Skeletal muscle cell (primary cell): ENCODE measurements at regions not wholly inside any gene's neighbourhood (a gene's known extent, or its start where the extent isn't known, plus 50 kb on each side); places are given as distances from the start of the nearest gene placed in this dataset.
"Not testable (repeated sequence)": the region's sequence is repeated elsewhere in the genome, so short reads cannot be mapped to it uniquely, and the experiment has no call there.

Experiments
- DNase-seq: peaks from one replicate; pipeline ENCODE4 v3.0.0-alpha.2; 2010; ENCODE audit warnings: low read depth
- H3K4me3 ChIP-seq: 2 replicates; pipeline ENCODE4 v1.5.1; 2011; ENCODE audit warnings: low read depth, mild to moderate bottlenecking, control low read depth, low read length, moderate library complexity

DNA sequence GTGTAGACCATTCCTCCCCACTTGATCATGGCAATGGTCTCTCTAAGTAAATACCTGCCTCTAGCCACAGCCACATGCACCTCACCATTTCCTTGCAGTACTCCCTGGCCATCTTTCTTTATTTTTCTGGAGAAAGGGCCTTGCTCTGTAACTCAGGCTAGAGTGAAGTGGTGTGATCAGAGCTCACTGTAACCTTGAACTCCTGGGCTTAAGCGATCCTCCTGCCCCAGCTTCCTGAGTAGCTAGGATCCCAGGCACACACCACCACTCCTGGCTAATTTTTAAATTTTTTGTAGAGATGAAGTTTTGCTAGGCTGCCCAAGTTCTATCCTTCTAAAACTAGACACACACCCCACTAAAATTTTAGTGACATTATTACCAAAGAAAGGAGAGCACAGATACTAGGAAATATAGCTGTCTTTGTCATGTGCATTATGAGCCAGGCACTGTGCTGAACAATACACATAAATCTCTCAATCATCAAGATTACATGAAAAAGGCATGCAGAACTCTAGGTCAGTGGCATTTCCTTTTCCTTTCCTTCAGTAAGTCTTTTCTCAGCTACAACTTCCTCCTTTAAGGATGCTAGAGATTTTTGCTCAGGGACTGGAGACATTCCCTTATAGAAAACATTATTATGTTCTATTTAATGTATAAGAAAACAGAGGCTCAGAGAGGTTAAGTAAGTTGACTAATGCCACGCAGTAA, 95.0 kb upstream of the SERBP1 start:
- H3K4me3 ChIP-seq, result no peak overlapping the region

DNA sequence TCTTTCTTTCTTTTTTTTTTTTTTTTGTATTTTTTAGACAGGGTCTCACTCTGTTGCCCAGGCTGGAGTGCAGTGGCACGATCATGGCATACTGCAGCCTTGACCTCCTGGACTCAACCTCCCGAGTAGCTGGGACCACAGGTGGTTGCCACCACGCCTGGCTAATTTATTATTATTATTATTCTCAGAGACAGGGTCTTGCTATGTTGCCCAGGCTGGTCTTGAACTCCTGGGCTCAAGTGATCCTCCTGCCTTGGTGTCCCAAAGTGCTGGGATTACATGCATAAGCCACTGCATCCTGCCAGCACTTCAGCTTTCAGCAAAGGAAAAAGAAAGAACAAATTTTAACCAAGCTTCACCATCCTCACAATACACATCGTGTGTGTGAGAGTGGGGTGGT, 97.9 kb upstream of the SERBP1 start:
- no peak for DNase-seq

More for the DNA sequence above, 95.0 kb upstream of the SERBP1 start:
- DNase-seq, result no peak

GRCh38 chr1:67530071-67530470, 99.9 kb upstream of the SERBP1 start:
- DNase-seq, result no peak

More for the DNA sequence above, 97.9 kb upstream of the SERBP1 start:
- no peak overlapping the region for H3K4me3 ChIP-seq

DNA sequence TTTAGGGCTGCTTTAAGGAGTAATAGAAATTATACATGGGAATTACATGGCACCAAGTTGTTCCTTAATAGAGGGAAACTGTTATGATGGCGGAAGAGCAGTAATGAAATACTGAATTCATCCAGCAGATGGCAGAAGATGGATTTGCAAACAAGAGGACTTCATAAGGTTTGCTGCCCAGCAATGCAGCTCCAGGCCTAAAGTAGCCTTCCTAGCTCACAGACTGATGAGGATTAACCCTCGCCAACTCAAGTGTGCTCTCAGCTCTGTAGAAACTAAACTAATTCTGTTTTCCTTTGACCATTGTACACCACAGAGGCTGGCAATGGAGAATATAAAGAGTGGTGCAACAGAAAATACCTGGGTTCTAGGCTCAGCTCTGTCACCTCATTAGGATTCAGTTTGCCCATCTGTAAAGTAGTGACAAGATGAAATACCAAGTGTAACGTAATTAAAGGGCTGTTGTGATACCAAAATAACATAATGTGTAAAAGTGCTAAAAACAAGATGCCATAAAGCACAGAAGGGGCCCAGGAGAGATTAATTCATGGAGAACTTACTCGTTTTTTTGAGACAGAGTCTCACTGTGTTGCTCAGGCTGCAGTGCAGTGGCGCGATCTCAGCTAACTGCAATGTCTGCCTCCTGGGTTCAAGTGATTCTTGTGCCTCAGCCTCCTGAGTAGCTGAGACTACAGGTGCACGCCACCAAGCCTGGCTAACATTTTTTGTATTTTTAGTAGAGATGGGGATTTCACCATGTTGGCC, 102.4 kb upstream of the SERBP1 start:
- peak; percentile 72 for DNase-seq
- H3K4me3 ChIP-seq, result no peak overlapping the region

More at GRCh38 chr1:67530071-67530470, 99.9 kb upstream of the SERBP1 start:
- H3K4me3 ChIP-seq, result no peak overlapping the region

DNA sequence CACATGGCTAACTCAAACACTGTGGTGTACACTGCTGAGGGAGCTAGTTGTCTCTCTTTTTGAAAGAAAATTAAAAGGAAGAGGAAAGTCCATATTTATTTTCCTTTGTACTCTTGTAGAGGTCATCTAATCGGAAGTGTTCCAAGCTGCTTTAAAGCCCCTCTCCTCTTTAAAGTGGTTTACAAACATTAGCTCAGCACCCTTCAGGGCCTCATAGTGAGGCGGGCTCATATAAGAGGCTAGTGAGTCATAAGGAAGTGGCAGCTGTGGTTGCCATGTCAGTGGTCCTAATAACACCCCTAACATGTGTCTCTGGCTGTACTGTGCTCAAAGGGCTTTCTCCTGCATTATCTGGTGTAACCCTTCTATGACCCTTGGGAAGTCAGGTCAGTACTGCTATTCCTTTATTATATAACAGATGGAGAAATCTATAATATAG, 104.4 kb upstream of the SERBP1 start:
- H3K4me3 ChIP-seq, result no peak overlapping the region
- no peak for DNase-seq

DNA sequence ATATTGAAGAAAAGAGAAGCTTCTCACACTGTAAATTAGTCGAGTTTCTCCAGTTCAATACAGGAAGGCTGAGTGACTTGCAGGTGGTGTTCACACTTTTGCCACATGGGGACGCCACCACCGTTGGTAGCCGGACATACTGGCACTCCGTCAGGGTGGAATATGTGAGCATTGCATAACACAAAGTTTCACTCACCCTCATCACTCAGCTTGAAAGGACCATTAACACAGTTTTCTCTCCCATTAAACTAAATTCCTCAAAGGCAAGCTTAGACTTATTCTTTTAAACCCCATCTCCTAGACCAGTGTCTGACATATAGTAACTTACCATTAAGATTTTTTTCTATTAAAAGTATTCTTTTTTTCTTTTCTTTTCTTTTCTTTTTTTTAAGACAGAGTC, 105.3 kb upstream of the SERBP1 start:
- H3K4me3 ChIP-seq, result no peak overlapping the region
- peak; percentile 63 for DNase-seq

- no peak for DNase-seq
- no peak overlapping the region for H3K4me3 ChIP-seq
Measured at GRCh38 chr1:67536957-67537666, 106.9 kb upstream of the SERBP1 start.

GRCh38 chr1:67537667-67538018, 107.4 kb upstream of the SERBP1 start:
- no peak overlapping the region for H3K4me3 ChIP-seq
- DNase-seq, result no peak

- H3K4me3 ChIP-seq, result no peak overlapping the region
- no peak for DNase-seq
Measured at GRCh38 chr1:67540025-67540732, 110.0 kb upstream of the SERBP1 start.

DNA sequence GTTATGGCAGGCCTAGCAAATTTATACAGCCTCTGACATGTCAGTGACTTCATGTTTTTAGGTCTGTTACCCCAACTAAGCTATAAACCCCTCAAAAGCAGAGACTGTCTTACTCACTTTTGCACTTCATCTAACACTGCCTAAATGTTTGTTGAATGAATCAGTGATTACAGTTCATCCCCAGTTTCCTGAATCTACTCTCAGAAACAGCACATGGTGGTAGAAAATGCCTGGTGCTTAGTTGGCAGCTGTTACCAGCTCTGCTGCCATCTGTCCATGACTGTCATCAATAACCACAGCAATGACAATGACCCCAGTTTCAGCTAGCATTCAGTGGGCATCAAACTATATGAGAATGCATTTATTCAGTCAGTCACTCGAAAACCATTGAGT, 110.5 kb upstream of the SERBP1 start:
- no peak overlapping the region for H3K4me3 ChIP-seq
- no peak for DNase-seq

DNA sequence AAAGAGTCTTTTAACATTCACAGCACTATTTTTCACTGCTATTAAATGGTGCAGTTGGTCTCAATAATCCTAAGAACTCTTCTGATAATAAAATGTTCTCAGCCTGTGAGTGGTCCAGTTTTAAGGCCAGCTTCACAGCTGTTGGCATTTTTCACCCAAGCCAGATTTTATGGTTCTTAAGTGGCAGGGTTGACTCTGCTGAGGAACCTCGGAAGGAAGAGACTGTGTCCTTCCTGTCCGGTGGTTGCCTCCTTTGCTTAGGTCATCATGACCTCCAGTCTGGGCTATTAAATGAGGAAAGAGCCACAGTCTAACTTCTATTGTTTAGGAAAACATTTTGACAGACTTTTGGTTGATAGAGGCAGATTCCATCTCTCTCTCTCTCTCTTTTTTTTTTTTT, 112.5 kb upstream of the SERBP1 start:
- DNase-seq, result no peak
- no peak overlapping the region for H3K4me3 ChIP-seq

DNA sequence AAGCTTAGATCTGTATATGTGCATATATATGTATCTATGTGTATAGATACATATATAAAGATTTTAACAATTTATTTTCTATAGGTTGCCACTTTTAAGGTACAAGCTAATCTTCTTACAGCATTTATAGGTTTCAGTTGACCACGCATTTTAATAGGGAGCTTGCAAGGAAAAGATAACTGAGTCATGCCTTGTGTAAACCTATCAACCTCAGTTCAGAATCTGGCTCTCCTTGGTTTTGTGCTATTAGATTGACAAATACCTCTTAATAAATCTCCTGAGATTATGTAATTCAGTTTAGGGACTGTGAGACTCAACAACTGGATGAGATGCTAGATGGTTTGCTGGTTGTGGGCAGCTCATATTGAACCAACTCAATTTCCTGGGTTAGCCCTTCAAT, 114.7 kb upstream of the SERBP1 start:
- no peak for DNase-seq
- no peak overlapping the region for H3K4me3 ChIP-seq

DNA sequence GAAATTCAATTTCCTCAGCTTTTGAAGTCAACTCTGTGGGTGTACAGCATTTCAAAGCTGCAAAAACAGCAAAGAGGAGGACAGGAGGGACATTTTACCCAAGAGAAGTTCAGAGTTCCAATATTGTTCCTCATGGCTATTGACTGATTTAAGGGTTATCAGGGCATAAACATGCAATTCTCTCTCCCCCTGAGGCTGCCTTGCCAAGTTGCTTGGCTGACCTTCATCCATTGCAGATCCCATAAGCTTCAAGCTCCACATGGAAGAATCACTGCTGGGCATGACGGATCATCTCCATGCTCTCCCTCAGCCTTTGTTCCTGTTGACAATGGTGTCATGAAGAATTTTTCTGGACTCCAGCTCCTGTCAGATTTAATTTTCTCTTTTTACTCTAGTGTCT, 115.2 kb upstream of the SERBP1 start:
- DNase-seq, result no peak
- no peak overlapping the region for H3K4me3 ChIP-seq

- no peak overlapping the region for H3K4me3 ChIP-seq
- no peak for DNase-seq
Measured at GRCh38 chr1:67551375-67551774, 121.2 kb upstream of the SERBP1 start.

- DNase-seq, result no peak
- H3K4me3 ChIP-seq, result no peak overlapping the region
Measured at GRCh38 chr1:67552336-67552759, 122.1 kb upstream of the SERBP1 start.

GRCh38 chr1:67554204-67554603, 124.0 kb upstream of the SERBP1 start:
- not testable (repeated sequence) for H3K4me3 ChIP-seq, DNase-seq

GRCh38 chr1:67555461-67556296, 125.5 kb upstream of the SERBP1 start:
- DNase-seq, result no peak
- no peak overlapping the region for H3K4me3 ChIP-seq

DNA sequence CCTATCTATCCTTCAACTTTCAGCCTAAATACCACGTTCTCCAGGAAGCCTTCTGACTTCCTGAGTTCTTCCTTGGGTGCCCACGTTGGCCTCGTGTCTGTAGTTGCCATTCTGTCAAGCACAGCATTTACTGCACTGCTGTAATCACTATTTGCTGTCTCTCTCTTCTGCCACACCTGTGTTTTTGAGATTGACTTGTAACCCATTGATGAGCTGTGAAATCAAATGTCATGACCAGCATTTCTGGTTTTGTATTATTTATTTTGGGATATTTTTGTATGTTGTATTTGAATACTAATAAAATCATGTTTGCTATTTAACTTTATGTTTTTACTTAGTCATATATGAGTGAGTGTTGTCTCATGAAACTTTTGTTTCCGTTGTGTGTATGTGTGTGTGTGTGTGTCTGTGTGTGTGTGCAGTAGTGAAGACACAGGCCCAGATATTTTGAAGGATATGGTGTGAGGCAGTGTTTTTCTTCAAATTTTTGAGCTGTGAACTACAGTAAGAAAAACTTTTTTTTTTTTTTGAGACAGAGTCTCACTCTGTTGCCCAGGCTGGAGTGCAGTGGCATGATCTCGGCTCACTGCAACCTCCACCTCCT, 126.2 kb upstream of the SERBP1 start:
- H3K4me3 ChIP-seq, result no peak overlapping the region
- no peak for DNase-seq
